ENCODE measurements at regions not wholly inside any gene's neighbourhood (a gene's known extent, or its start where the extent isn't known, plus 50 kb on each side); places are given as distances from the start of the nearest gene placed in this dataset.
"Not testable (repeated sequence)": the region's sequence is repeated elsewhere in the genome, so short reads cannot be mapped to it uniquely, and the experiment has no call there.

DNA sequence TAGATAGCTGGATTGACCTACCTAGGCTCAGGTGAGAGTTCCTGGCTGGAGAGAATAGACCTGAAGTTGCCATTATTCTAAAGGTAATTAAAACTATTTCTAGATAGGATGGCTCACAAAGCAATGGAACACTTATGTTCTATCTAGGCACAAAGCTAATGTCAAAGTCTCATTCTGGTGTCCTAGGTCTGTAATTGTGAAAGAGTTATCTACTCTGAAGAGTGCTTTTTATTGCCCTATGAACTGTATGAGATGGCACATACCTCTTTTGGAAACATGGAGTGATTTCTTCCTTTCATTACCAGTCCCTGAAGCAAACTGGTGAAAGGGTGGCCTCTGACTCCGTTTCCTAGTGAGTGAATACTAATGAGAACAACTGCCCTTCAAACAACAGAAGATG, 80.3 kb downstream of the MTNR1B start:
- ChIA-PET CTCF (no interaction called here), POLR2A (no interaction called here)
- Mint-ChIP-seq H3K27me3 (no peaks in the 10 kb centered on the region), H3K27ac (no peak overlapping the region), H3K4me3 (no peak overlapping the region), H3K9me3 (peaks cover 0 to 2% (median 0%) of the 10 kb centered on the region in 5 donors), H3K4me1 (no peaks in the 10 kb centered on the region), H3K36me3 (no peaks in the 10 kb centered on the region)
- H3K27me3 ChIP-seq (ENCODE audit: insufficient read depth, low read length, poor library complexity, severe bottlenecking), result no peaks in the 10 kb centered on the region
- H3K9me3 ChIP-seq (ENCODE audit: low read length), result no peaks in the 10 kb centered on the region
- H3K36me3 ChIP-seq (ENCODE audit: insufficient read depth, low read length), result no peaks in the 10 kb centered on the region
- no peak for DNase-seq
- H3K27ac ChIP-seq (ENCODE audit: low read depth, low read length), result no peak overlapping the region
- H3K4me3 ChIP-seq (ENCODE audit: low read length), result no peak overlapping the region
- H3K4me1 ChIP-seq (ENCODE audit: insufficient read depth, low read length), result no peaks in the 10 kb centered on the region

DNA sequence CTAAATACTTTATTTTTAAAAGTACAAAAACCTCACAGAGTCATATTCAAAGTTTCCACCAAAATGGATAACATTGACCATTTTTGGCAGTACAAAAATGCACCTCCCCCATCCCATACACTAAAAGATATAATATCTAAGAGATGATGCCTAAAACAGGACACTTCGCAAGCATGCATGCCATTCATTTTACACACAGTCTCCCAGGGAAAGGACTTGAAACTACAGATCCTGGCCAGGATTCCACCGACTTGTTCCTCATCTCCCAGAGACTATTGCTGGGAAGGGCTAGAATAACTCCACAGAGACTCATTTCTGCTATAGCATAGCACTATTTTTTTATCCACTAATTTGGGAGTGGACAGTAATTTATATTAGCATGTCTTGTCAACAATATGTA, 81.7 kb downstream of the MTNR1B start:
- H3K4me3 Mint-ChIP-seq, result no peak overlapping the region
- H3K27ac Mint-ChIP-seq, result no peak overlapping the region
- Histone ChIP-seq H3K36me3 (ENCODE audit: insufficient read depth, low read length) (no peaks in the 10 kb centered on the region), H3K4me1 (ENCODE audit: insufficient read depth, low read length) (no peaks in the 10 kb centered on the region), H3K27me3 (ENCODE audit: insufficient read depth, low read length, poor library complexity, severe bottlenecking) (no peaks in the 10 kb centered on the region), H3K27ac (ENCODE audit: low read depth, low read length) (no peak overlapping the region), H3K4me3 (ENCODE audit: low read length) (no peak overlapping the region), H3K9me3 (ENCODE audit: low read length) (no peaks in the 10 kb centered on the region)
- ChIA-PET CTCF (no interaction called here), POLR2A (no interaction called here)
- DNase-seq, result no peak
- no peaks in the 10 kb centered on the region for H3K27me3 Mint-ChIP-seq
- H3K4me1 Mint-ChIP-seq, result no peaks in the 10 kb centered on the region
- no peaks in the 10 kb centered on the region for H3K36me3 Mint-ChIP-seq
- peaks cover 0 to 5% (median 0%) of the 10 kb centered on the region in 5 donors for H3K9me3 Mint-ChIP-seq

GRCh38 chr11:93053864-93054263, 84.4 kb downstream of the MTNR1B start:
- Histone ChIP-seq H3K4me1 (ENCODE audit: insufficient read depth, low read length) (no peaks in the 10 kb centered on the region), H3K4me3 (ENCODE audit: low read length) (no peak overlapping the region), H3K27ac (ENCODE audit: low read depth, low read length) (no peak overlapping the region), H3K27me3 (ENCODE audit: insufficient read depth, low read length, poor library complexity, severe bottlenecking) (no peaks in the 10 kb centered on the region), H3K36me3 (ENCODE audit: insufficient read depth, low read length) (no peaks in the 10 kb centered on the region), H3K9me3 (ENCODE audit: low read length) (no peaks in the 10 kb centered on the region)
- H3K27me3 Mint-ChIP-seq, result no peaks in the 10 kb centered on the region
- CTCF ChIA-PET, result no interaction called here
- no peaks in the 10 kb centered on the region for H3K4me1 Mint-ChIP-seq
- no peak overlapping the region for H3K27ac Mint-ChIP-seq
- H3K4me3 Mint-ChIP-seq, result no peak overlapping the region
- no peaks in the 10 kb centered on the region for H3K36me3 Mint-ChIP-seq
- POLR2A ChIA-PET, result no interaction called here
- DNase-seq, result no peak
- peaks cover 0 to 5% (median 4%) of the 10 kb centered on the region in 5 donors for H3K9me3 Mint-ChIP-seq

GRCh38 chr11:93054279-93054678, 84.8 kb downstream of the MTNR1B start:
- Histone ChIP-seq H3K27ac (ENCODE audit: low read depth, low read length) (no peak overlapping the region), H3K36me3 (ENCODE audit: insufficient read depth, low read length) (no peaks in the 10 kb centered on the region), H3K27me3 (ENCODE audit: insufficient read depth, low read length, poor library complexity, severe bottlenecking) (no peaks in the 10 kb centered on the region), H3K9me3 (ENCODE audit: low read length) (no peaks in the 10 kb centered on the region), H3K4me3 (ENCODE audit: low read length) (no peak overlapping the region), H3K4me1 (ENCODE audit: insufficient read depth, low read length) (no peaks in the 10 kb centered on the region)
- H3K4me3 Mint-ChIP-seq, result no peak overlapping the region
- ChIA-PET CTCF (no interaction called here), POLR2A (no interaction called here)
- H3K4me1 Mint-ChIP-seq, result no peaks in the 10 kb centered on the region
- H3K36me3 Mint-ChIP-seq, result no peaks in the 10 kb centered on the region
- no peak for DNase-seq
- H3K27me3 Mint-ChIP-seq, result no peaks in the 10 kb centered on the region
- peaks cover 0 to 5% (median 4%) of the 10 kb centered on the region in 5 donors for H3K9me3 Mint-ChIP-seq
- no peak overlapping the region for H3K27ac Mint-ChIP-seq

DNA sequence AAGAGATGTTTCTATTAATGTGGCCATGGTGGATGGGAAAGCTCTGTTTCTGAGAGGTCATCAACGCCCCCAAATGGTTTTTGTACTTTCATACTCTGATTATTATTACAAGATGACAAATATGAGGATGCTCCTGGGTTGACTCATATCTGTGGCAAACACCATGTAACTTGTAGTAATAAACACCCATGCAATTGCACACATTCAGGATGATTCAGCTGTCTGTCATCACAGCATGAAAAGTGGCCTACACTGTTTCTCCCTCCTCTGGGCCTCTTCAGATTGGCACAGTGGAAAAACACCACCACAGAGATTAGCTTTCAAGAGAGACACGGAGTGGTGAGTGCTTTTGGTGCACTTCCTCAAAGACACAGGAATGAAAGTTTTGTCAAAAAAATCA, 85.4 kb downstream of the MTNR1B start:
- Mint-ChIP-seq H3K9me3 (peaks cover 0 to 5% (median 4%) of the 10 kb centered on the region in 5 donors), H3K27ac (no peak overlapping the region), H3K27me3 (no peaks in the 10 kb centered on the region), H3K4me1 (no peaks in the 10 kb centered on the region), H3K36me3 (no peaks in the 10 kb centered on the region), H3K4me3 (no peak overlapping the region)
- DNase-seq, result no peak
- CTCF ChIA-PET, result no interaction called here
- no peaks in the 10 kb centered on the region for H3K27me3 ChIP-seq (ENCODE audit: insufficient read depth, low read length, poor library complexity, severe bottlenecking)
- H3K4me3 ChIP-seq (ENCODE audit: low read length), result no peak overlapping the region
- H3K9me3 ChIP-seq (ENCODE audit: low read length), result no peaks in the 10 kb centered on the region
- no peak overlapping the region for H3K27ac ChIP-seq (ENCODE audit: low read depth, low read length)
- no peaks in the 10 kb centered on the region for H3K4me1 ChIP-seq (ENCODE audit: insufficient read depth, low read length)
- POLR2A ChIA-PET, result no interaction called here
- H3K36me3 ChIP-seq (ENCODE audit: insufficient read depth, low read length), result no peaks in the 10 kb centered on the region

DNA sequence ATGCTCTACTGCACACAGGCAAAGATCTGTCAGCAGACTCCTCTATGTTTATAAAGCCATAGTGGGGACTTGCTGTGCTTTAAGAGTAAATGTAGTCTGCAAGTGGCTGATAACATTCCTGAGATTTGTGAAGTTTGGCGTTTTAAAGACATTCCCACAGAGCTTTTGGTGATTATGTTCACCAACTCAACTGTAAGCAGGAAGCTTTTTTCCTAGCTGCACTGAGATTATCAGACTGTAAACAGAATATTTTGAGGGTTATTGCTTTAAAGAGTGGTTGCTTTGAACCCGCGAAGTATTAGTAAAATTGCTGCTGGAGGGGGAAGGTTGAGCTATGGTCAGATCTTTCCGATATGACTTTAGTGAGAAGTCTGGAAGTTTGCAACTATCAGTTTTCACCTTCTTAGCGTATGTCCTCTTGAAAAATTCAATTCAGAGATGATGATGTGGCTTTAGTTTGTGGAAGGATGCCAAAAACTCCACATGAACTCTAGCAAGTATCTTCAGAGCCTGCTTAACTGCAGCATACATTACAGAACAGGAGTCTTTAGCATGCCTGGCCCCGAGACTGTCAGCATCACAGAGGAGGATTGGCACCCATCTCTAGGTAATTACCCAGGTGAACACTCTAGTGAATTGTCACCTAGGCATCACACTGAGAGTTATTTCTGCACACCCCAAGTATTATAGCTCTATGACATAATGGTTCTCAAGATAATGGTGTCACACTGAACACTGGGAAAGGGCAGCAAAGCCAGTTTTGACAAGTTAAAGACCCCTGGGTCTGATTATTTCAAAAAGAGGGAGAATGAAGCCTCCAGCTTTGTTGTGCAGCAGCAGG, 89.9 kb downstream of the MTNR1B start:
- Mint-ChIP-seq H3K4me1 (no peaks in the 10 kb centered on the region), H3K9me3 (peaks cover 0 to 5% (median 4%) of the 10 kb centered on the region in 5 donors), H3K36me3 (no peaks in the 10 kb centered on the region), H3K4me3 (no peak overlapping the region), H3K27ac (no peak overlapping the region), H3K27me3 (no peaks in the 10 kb centered on the region)
- no peaks in the 10 kb centered on the region for H3K4me1 ChIP-seq (ENCODE audit: insufficient read depth, low read length)
- no peaks in the 10 kb centered on the region for H3K27me3 ChIP-seq (ENCODE audit: insufficient read depth, low read length, poor library complexity, severe bottlenecking)
- POLR2A ChIA-PET, result no interaction called here
- H3K27ac ChIP-seq (ENCODE audit: low read depth, low read length), result no peak overlapping the region
- H3K4me3 ChIP-seq (ENCODE audit: low read length), result no peak overlapping the region
- no peaks in the 10 kb centered on the region for H3K36me3 ChIP-seq (ENCODE audit: insufficient read depth, low read length)
- no peaks in the 10 kb centered on the region for H3K9me3 ChIP-seq (ENCODE audit: low read length)
- CTCF ChIA-PET, result no interaction called here
- no peak for DNase-seq

DNA sequence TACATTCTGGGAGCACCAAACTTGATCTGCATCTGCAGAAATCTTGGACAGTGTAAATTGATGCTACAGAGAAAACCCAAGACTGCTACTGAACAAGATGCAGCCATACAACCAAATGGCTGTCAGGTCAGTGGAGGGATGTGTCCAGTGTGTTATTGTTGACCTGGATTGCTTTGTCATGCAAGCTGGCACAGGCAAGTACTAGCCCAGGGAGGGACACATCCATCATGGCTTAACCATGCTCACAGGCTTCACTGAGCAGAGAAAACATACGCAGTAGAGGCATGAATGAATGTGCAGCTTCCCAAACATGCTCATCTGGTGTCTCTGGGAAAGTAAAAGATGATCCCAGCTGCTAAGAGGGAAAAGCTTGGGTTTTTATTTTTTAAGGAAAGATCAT, 93.6 kb downstream of the MTNR1B start:
- peaks cover 0 to 2% (median 0%) of the 10 kb centered on the region in 5 donors for H3K9me3 Mint-ChIP-seq
- no peaks in the 10 kb centered on the region for H3K4me1 Mint-ChIP-seq
- Histone ChIP-seq H3K36me3 (ENCODE audit: insufficient read depth, low read length) (no peaks in the 10 kb centered on the region), H3K4me3 (ENCODE audit: low read length) (no peak overlapping the region), H3K27me3 (ENCODE audit: insufficient read depth, low read length, poor library complexity, severe bottlenecking) (no peaks in the 10 kb centered on the region), H3K9me3 (ENCODE audit: low read length) (no peaks in the 10 kb centered on the region), H3K27ac (ENCODE audit: low read depth, low read length) (no peak overlapping the region), H3K4me1 (ENCODE audit: insufficient read depth, low read length) (no peaks in the 10 kb centered on the region)
- POLR2A ChIA-PET, result no interaction called here
- CTCF ChIA-PET, result no interaction called here
- no peak overlapping the region for H3K27ac Mint-ChIP-seq
- H3K27me3 Mint-ChIP-seq, result peaks cover 0 to 14% of the 10 kb centered on the region in 2 donors
- DNase-seq, result no peak
- no peak overlapping the region for H3K4me3 Mint-ChIP-seq
- no peaks in the 10 kb centered on the region for H3K36me3 Mint-ChIP-seq

DNA sequence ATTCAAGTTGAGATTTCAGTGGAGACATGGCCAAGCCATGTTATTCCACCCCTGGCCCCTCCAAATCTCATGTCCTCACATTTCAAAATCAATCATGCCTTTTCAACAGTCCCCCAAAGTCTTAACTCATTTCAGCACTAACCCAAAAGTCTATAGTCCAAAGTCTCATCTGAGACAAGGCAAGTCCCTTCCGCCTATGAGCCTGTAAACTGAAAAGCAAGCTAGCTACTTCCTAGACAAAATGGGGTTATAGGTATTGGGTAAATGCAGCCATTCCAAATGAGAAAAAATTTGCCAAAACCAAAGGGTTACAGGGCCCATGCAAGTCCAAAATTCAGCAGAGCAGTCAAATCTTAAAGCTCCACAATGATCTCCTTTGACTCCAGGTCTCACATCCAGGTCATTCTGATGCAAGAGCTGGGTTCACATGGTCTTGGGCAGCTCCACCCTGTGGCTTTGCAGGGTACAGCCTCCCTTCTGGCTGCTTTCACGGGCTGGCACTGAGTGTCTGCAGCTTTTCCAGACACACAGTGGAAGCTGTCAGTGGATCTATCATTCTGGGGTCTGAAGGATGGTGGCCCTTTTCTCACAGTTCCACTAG, 95.7 kb downstream of the MTNR1B start:
- H3K36me3 Mint-ChIP-seq; H3K9me3 ChIP-seq (ENCODE audit: low read length); H3K4me3 Mint-ChIP-seq; H3K4me1 Mint-ChIP-seq; H3K27ac ChIP-seq (ENCODE audit: low read depth, low read length); CTCF ChIA-PET; H3K4me3 ChIP-seq (ENCODE audit: low read length); DNase-seq; H3K27me3 ChIP-seq (ENCODE audit: insufficient read depth, low read length, poor library complexity, severe bottlenecking); H3K4me1 ChIP-seq (ENCODE audit: insufficient read depth, low read length); H3K36me3 ChIP-seq (ENCODE audit: insufficient read depth, low read length); H3K27ac Mint-ChIP-seq; H3K9me3 Mint-ChIP-seq; POLR2A ChIA-PET: not testable (repeated sequence)
- peaks cover 0 to 20% of the 10 kb centered on the region in 2 donors for H3K27me3 Mint-ChIP-seq
